ENCODE measurements at regions not wholly inside any gene's neighbourhood (a gene's known extent, or its start where the extent isn't known, plus 50 kb on each side); places are given as distances from the start of the nearest gene placed in this dataset.
"Not testable (repeated sequence)": the region's sequence is repeated elsewhere in the genome, so short reads cannot be mapped to it uniquely, and the experiment has no call there.

DNA sequence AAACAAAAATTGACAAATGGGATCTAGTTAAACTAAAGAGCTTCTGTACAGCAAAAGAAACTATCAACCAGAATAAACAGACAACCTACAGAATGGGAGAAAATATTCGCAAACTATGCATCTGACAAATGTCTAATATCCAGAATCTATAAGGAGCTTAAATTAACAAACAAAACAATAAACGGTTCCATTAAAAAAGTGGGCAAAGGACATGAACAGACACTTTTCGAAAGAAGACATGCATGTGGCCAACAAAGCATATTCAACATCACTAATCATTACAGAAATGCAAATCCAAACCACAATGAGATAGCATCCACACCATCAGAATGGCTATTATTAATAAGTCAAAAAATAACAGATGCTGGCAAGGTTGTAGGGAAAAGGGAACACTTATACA lies 50.5 kb upstream of the MED13L start:
- not testable (repeated sequence) for DNase-seq

GRCh38 chr12:116331876-116332275 lies 54.4 kb upstream of the MED13L start:
- DNase-seq = no peak

GRCh38 chr12:116332705-116333380 lies 55.4 kb upstream of the MED13L start:
- DNase-seq = no peak

- DNase-seq = no peak
These were observed 55.9 kb upstream of the MED13L start for GRCh38 chr12:116333402-116333801.

- peak; percentile 88 for DNase-seq
These were observed 59.1 kb upstream of the MED13L start for GRCh38 chr12:116336542-116337065.

GRCh38 chr12:116337312-116337711 lies 59.8 kb upstream of the MED13L start:
- no peak for DNase-seq

- no peak for DNase-seq
These were observed 60.8 kb upstream of the MED13L start for GRCh38 chr12:116338064-116338846.

GRCh38 chr12:116339062-116339461 lies 61.6 kb upstream of the MED13L start:
- DNase-seq = no peak

DNA sequence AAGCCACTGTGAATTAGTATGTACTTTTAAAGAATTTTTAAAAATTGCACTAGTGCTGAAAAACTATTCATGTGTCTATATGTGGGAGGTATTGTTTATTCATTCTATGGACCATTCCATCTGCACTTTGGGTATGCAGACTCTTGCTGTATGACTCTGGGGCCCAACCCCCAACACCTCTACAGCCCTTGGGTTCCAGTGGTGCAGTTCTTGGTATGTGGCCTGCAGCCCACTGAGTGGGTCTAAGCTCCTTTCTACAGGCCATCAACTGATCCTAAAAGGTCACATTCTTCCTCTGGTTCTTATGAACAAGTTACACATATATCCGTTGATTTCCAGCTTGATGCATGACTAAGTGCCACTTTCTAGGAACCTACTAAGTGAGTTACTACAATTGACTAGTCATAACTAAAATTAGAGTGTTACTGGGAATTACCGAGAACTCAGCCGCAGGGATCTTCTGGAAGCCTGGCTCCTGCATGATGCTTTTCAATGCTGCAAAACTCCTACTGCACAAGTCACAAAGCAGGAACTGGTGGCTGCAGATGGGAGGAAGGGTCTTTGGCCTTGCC lies 62.4 kb upstream of the MED13L start:
- no peak for DNase-seq

GRCh38 chr12:116343331-116343884 lies 65.9 kb upstream of the MED13L start:
- DNase-seq = no peak

- no peak for DNase-seq
These were observed 68.7 kb upstream of the MED13L start for GRCh38 chr12:116346222-116346621.

GRCh38 chr12:116346741-116347140 lies 69.2 kb upstream of the MED13L start:
- no peak for DNase-seq

DNA sequence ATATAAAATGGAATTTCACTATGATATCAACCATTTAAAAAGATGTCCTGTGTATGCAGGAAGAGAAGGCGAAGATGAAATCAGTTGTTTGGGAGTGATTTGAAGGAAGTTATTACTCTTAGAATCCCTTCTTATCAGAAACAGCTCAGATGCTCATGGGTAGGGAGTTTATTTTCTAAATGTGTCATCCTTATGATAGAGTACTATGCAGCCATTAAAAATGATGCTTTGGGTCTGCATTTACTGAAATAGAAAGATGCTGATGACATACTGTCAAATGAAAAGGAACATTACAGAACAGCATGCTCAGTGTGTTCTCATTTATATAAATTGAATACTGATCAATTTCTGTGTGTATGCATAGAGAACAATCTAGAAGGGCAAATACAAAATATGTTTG lies 69.8 kb upstream of the MED13L start:
- no peak for DNase-seq

DNA sequence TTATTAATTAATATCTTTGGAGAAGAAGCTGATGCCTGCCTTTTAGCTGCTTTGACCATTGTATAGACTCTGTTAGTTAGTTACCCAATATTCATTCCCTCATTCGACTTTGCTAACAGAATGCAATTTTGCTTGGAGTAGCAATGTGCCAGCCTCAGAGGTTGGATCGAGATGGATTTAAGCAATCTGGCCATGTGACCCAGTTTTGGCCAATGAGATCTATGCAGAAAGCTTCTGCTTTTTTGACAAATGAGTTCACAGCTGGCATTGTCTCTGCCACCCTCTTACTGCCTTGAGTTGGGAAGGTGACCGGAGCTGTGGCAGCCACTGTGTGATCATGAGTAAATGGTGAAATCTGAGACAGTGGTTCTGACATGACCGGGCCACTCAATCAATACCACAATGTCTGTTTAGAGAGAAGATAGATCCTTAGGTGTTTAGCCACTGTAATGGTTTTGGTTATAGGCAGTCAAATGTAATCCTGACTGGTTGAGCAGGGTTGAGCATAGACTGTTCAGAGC lies 74.9 kb upstream of the MED13L start:
- no peak for DNase-seq

DNA sequence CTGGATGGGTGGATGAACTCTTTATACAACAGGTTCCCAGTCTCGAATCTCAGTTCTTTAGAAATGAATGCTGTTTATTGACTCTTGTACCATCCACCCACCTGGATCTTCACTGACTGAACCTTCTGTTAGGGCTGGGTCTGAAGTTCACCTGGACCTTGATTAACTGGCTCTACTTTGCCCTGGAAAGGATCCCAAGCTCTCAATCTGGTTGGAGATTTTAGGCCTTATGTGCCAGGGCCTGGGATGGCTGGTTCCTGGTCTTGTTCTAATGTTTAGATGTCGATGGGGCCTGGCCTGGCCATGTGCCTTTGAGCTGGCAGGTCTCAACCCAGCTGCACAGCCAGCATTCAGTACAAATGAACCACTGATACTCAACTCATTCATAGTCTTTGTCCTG lies 76.5 kb upstream of the MED13L start:
- no peak for DNase-seq

GRCh38 chr12:116354534-116354933 lies 77.0 kb upstream of the MED13L start:
- DNase-seq = no peak

- no peak for DNase-seq
These were observed 77.7 kb upstream of the MED13L start for GRCh38 chr12:116354950-116355783.

- no peak for DNase-seq
These were observed 81.0 kb upstream of the MED13L start for GRCh38 chr12:116358536-116358892.

- DNase-seq = peak; percentile 83
These were observed 81.6 kb upstream of the MED13L start for GRCh38 chr12:116358893-116359761.

GRCh38 chr12:116360579-116361413 lies 83.3 kb upstream of the MED13L start:
- DNase-seq = peak; percentile 62

All from CD4-positive, alpha-beta T cell treated with Interferon gamma for 1 hour (primary cell).